Choroid plexus epithelial cell (primary cell): ENCODE measurements at regions not wholly inside any gene's neighbourhood (a gene's known extent, or its start where the extent isn't known, plus 50 kb on each side); places are given as distances from the start of the nearest gene placed in this dataset.
A peak's percentile ranks its signal among the peaks of the same experiment; 100 is the strongest.

Source experiments
- DNase-seq: peaks from one replicate; pipeline ENCODE4 v3.0.0-alpha.2; 2010; ENCODE audit warnings: low read depth
- H3K4me3 ChIP-seq: 2 replicates; pipeline ENCODE4 v1.5.1; 2011; ENCODE audit warnings: low read depth, mild to moderate bottlenecking, control low read depth, low read length, moderate library complexity
- CTCF ChIP-seq: conservative IDR thresholded peaks from 2 replicates; pipeline ENCODE4 v1.5.1; 2011; ENCODE audit warnings: low read depth, mild to moderate bottlenecking, control low read depth, inconsistent platforms, low read length, moderate library complexity

GRCh38 chr10:29918623-29919400 lies 140.6 kb downstream of the JCAD start:
- TF ChIP-seq CTCF, result no peak
- DNase-seq, result no peak

GRCh38 chr10:29917311-29917710 lies 142.1 kb downstream of the JCAD start:
- DNase-seq, result no peak
- H3K4me3 ChIP-seq, result no peak overlapping the region
- no peak for TF ChIP-seq CTCF

More at GRCh38 chr10:29918623-29919400, 140.6 kb downstream of the JCAD start:
- no peak overlapping the region for H3K4me3 ChIP-seq

GRCh38 chr10:29916669-29917068 lies 142.7 kb downstream of the JCAD start:
- TF ChIP-seq CTCF, result no peak
- DNase-seq, result no peak
- no peak overlapping the region for H3K4me3 ChIP-seq

- H3K4me3 ChIP-seq, result no peak overlapping the region
- no peak for DNase-seq
- TF ChIP-seq CTCF, result no peak
Observed at GRCh38 chr10:29914986-29915785, 144.2 kb downstream of the JCAD start.

- H3K4me3 ChIP-seq, result no peak overlapping the region
- no peak for TF ChIP-seq CTCF
Observed at GRCh38 chr10:29908962-29909361, 150.4 kb downstream of the JCAD start.

GRCh38 chr10:29900865-29901264 lies 158.5 kb downstream of the JCAD start:
- TF ChIP-seq CTCF, result no peak
- H3K4me3 ChIP-seq, result no peak overlapping the region
- DNase-seq, result no peak

More at GRCh38 chr10:29908962-29909361, 150.4 kb downstream of the JCAD start:
- DNase-seq, result peak; percentile 31
